Ammon's horn (tissue), 1 donor: ENCODE measurements at regions not wholly inside any gene's neighbourhood (a gene's known extent, or its start where the extent isn't known, plus 50 kb on each side); places are given as distances from the start of the nearest gene placed in this dataset.

Experiments used
- DNase-seq: peaks from one replicate; pipeline ENCODE4 v3.0.0-alpha.2; 2016; ENCODE audit warnings: low spot score

GRCh38 chr9:91040371-91041215, 239.0 kb downstream of the SYK start:
- DNase-seq, result no peak

- DNase-seq, result no peak
These were observed 240.4 kb downstream of the SYK start for GRCh38 chr9:91042024-91042423.

- no peak for DNase-seq
These were observed 240.9 kb downstream of the SYK start for GRCh38 chr9:91042541-91042940.

- DNase-seq, result no peak
These were observed 241.6 kb downstream of the SYK start for GRCh38 chr9:91043056-91043810.

GRCh38 chr9:91043811-91044175, 242.2 kb downstream of the SYK start:
- no peak for DNase-seq

GRCh38 chr9:91044354-91044753, 242.7 kb downstream of the SYK start:
- no peak for DNase-seq

GRCh38 chr9:91045041-91045440, 243.4 kb downstream of the SYK start:
- no peak for DNase-seq

GRCh38 chr9:91047529-91047928, 245.9 kb downstream of the SYK start:
- DNase-seq, result no peak

GRCh38 chr9:91047993-91048607, 246.5 kb downstream of the SYK start:
- no peak for DNase-seq

- no peak for DNase-seq
These were observed 247.1 kb downstream of the SYK start for GRCh38 chr9:91048749-91049148.

- no peak for DNase-seq
These were observed 252.2 kb downstream of the SYK start for GRCh38 chr9:91053824-91054223.

GRCh38 chr9:91055845-91056244, 254.2 kb downstream of the SYK start:
- no peak for DNase-seq

GRCh38 chr9:91056486-91056885, 254.9 kb downstream of the SYK start:
- DNase-seq, result no peak

GRCh38 chr9:91056917-91057316, 255.3 kb downstream of the SYK start:
- no peak for DNase-seq

GRCh38 chr9:91059713-91060112, 258.1 kb downstream of the SYK start:
- no peak for DNase-seq

GRCh38 chr9:91060520-91061343, 259.1 kb downstream of the SYK start:
- DNase-seq, result no peak

- DNase-seq, result no peak
These were observed 259.9 kb downstream of the SYK start for GRCh38 chr9:91061506-91061905.

GRCh38 chr9:91062281-91062680, 260.7 kb downstream of the SYK start:
- DNase-seq, result no peak

GRCh38 chr9:91063471-91063870, 261.9 kb downstream of the SYK start:
- no peak for DNase-seq

- no peak for DNase-seq
These were observed 263.8 kb downstream of the SYK start for GRCh38 chr9:91065231-91066041.

- no peak for DNase-seq
These were observed 264.4 kb downstream of the SYK start for GRCh38 chr9:91066042-91066415.
